BE2C (cell line): ENCODE measurements at regions not wholly inside any gene's neighbourhood (a gene's known extent, or its start where the extent isn't known, plus 50 kb on each side); places are given as distances from the start of the nearest gene placed in this dataset.

Experiments used
- DNase-seq: peaks from one replicate; pipeline ENCODE4 v3.0.0-alpha.2; 2020
- H3K27me3 ChIP-seq: fragments of 250-450 bp; sonication (Bioruptor Pico); 2 replicates; pipeline ENCODE4 v1.5.1; 2020; ENCODE audit warnings: mild to moderate bottlenecking
- H3K36me3 ChIP-seq: fragments of 250-450 bp; sonication (Bioruptor Pico); 2 replicates; pipeline ENCODE4 v1.5.1; 2020; ENCODE audit warnings: mild to moderate bottlenecking
- H3K4me1 ChIP-seq: fragments of 250-450 bp; sonication (Bioruptor Pico); 2 replicates; pipeline ENCODE4 v1.5.1; 2020
- H3K4me3 ChIP-seq: 2 replicates; pipeline ENCODE4 v1.5.1; 2011; ENCODE audit warnings: low read depth, low read length
- H3K9me3 ChIP-seq: fragments of 250-450 bp; sonication (Bioruptor Pico); 2 replicates; pipeline ENCODE4 v1.5.1; 2020
- TF ChIP-seq, protein P1 (sequence below): IDR thresholded peaks from 2 replicates; pipeline ENCODE4 v1.5.1; 2012; ENCODE audit warnings: mild to moderate bottlenecking, low read depth, low read length

DNA sequence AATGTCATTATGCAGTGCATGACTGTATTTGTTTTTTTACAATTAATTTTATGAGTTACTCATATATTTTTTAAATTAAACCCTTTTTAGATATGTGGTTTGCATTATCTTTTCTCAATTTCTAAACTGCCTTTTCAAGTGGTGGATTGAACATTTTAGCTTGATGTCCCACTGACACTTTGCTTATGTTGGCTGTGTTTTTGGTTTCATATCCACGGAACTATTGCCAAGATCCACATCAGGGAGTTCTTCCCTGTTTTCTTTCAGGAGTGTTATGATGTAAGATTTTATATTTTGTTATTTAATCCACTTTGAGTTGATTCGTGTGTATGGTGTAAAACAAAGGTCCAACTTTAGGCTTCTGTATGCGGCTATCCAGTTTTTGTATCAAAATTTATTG lies 1144.9 kb upstream of the EYS start:
- Histone ChIP-seq H3K4me3 (no peak overlapping the region), H3K4me1 (no peaks in the 10 kb centered on the region), H3K27me3 (no peaks in the 10 kb centered on the region), H3K36me3 (no peaks in the 10 kb centered on the region), H3K9me3 (no peaks in the 10 kb centered on the region)
- TF ChIP-seq, protein P1, sequence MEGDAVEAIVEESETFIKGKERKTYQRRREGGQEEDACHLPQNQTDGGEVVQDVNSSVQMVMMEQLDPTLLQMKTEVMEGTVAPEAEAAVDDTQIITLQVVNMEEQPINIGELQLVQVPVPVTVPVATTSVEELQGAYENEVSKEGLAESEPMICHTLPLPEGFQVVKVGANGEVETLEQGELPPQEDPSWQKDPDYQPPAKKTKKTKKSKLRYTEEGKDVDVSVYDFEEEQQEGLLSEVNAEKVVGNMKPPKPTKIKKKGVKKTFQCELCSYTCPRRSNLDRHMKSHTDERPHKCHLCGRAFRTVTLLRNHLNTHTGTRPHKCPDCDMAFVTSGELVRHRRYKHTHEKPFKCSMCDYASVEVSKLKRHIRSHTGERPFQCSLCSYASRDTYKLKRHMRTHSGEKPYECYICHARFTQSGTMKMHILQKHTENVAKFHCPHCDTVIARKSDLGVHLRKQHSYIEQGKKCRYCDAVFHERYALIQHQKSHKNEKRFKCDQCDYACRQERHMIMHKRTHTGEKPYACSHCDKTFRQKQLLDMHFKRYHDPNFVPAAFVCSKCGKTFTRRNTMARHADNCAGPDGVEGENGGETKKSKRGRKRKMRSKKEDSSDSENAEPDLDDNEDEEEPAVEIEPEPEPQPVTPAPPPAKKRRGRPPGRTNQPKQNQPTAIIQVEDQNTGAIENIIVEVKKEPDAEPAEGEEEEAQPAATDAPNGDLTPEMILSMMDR, result no peak
- DNase-seq, result no peak

DNA sequence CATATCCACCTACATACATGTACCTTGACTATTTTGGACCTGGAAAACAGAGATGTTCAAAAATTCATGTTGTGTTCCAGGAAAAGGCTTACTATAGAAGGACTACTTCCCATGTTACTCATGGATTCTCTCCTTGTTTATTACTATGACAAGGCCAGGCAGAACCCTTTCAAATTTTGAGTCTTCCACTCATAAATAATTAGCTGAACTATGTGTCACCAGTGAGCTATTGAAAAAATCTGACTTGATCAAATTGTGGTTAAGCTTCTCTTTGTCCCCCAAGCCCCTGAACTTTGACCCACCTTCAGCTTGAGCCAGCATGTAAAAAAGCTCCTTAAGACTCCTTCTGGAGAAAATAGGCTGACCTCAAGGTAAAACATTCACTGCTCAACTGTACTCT lies 1142.8 kb upstream of the EYS start:
- H3K9me3 ChIP-seq, result no peaks in the 10 kb centered on the region
- H3K27me3 ChIP-seq, result no peaks in the 10 kb centered on the region
- DNase-seq, result no peak
- H3K36me3 ChIP-seq, result no peaks in the 10 kb centered on the region
- H3K4me3 ChIP-seq, result no peak overlapping the region
- TF ChIP-seq, protein P1, result no peak
- no peaks in the 10 kb centered on the region for H3K4me1 ChIP-seq

DNA sequence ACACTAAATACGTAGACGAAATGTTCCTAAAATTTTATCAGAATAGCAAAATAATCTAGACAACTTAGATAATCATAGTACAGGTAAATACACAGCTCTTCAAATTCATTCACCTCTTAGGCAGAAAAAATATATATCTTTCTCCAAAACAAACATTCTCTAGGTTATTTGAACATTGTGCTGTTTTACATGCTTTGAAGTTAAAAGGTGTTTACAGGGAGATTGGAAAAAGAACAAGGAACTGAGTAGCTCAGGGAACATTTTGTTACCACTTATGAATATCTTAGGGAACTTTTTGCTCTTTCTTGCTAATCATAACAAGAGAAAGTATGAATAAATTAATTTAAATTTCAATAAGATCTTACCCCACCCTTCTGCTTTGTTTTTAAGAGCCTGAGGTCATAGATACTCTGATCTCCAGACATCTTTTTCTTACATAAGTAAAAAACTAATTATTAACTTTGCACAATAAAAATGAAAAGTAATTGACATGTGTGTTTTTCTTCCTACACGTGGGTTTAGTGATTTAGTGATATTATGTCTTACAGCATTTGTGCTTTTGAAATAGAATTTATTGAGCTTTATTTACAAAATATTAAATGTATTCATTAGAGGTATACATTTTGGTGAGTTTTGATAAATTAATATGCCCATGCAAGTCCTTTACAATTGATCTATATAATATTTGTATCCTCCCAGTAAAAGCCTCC lies 1141.4 kb upstream of the EYS start:
- Histone ChIP-seq H3K4me1 (no peaks in the 10 kb centered on the region), H3K4me3 (no peak overlapping the region), H3K9me3 (no peaks in the 10 kb centered on the region), H3K36me3 (no peaks in the 10 kb centered on the region), H3K27me3 (no peaks in the 10 kb centered on the region)
- TF ChIP-seq, protein P1, result no peak
- no peak for DNase-seq

DNA sequence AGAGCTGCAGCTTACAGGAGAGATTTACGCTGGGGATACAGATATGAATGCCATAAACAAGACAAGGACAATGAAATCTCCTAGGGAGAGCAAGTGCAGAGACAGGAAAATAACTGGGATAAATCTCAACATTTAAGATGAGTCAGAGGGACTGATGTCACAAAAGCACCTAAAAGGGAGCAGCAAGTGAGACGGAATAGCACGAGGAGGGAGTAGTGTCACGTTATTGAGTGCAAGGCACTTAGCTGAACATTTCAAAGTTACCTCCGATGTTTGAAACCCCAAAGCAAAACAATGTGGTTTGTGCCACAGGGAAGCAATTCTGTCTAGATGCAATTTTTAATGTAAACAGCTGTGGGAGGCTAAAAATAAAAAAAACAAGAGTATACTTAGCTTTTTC lies 1131.7 kb upstream of the EYS start:
- H3K9me3 ChIP-seq, result no peaks in the 10 kb centered on the region; the same call in 1 of the 2 replicates
- DNase-seq, result no peak
- H3K4me3 ChIP-seq, result no peak overlapping the region
- H3K4me1 ChIP-seq, result no peaks in the 10 kb centered on the region
- no peaks in the 10 kb centered on the region for H3K36me3 ChIP-seq
- no peaks in the 10 kb centered on the region for H3K27me3 ChIP-seq
- TF ChIP-seq, protein P1, result no peak

DNA sequence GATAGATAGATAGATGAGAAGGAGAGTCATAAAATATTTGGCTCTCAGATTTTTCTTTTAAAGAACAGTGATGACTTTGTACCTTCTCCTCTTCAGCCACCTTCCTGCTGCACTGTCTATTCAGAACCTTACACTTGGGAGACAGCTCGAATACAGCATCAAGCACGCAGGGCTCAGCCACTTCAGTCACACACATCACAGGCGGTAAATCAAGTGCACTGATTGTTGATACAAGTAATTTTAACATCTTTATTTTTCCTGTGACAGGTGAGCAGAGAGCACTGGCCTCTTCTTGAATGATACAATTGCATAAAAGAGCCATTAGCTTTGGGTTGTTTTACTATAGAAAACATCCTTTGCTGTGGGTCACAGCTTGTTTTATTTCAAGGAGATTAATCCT lies 1118.5 kb upstream of the EYS start:
- no peaks in the 10 kb centered on the region for H3K9me3 ChIP-seq
- H3K4me3 ChIP-seq, result no peak overlapping the region
- DNase-seq, result no peak
- H3K36me3 ChIP-seq, result no peaks in the 10 kb centered on the region
- H3K4me1 ChIP-seq, result no peaks in the 10 kb centered on the region
- TF ChIP-seq, protein P1, result no peak
- H3K27me3 ChIP-seq, result no peaks in the 10 kb centered on the region

DNA sequence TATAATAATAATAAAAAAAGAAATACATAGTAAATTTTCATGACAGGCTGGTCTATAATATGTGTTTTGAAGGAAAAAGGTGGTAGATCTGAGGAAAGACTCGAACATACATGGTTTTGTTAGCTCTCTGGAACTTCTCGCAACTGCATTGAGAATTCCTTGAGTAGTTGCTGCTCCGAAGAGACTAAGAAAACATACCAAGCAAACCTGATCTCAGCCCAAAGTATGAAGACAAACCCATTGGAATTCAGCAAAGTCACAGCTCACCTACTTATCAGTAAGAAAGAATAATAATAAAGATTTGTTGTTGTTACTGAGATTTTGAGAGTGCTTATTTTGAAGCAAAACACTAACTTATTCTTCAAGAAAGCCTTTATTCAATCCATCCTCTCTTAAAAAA lies 1107.1 kb upstream of the EYS start:
- Histone ChIP-seq H3K27me3 (no peaks in the 10 kb centered on the region), H3K4me1 (peaks cover 17% of the 10 kb centered on the region), H3K36me3 (no peaks in the 10 kb centered on the region), H3K9me3 (no peaks in the 10 kb centered on the region), H3K4me3 (no peak overlapping the region)
- no peak for DNase-seq
- TF ChIP-seq, protein P1, result no peak
